ENCODE measurements at regions not wholly inside any gene's neighbourhood (a gene's known extent, or its start where the extent isn't known, plus 50 kb on each side); places are given as distances from the start of the nearest gene placed in this dataset.

DNA sequence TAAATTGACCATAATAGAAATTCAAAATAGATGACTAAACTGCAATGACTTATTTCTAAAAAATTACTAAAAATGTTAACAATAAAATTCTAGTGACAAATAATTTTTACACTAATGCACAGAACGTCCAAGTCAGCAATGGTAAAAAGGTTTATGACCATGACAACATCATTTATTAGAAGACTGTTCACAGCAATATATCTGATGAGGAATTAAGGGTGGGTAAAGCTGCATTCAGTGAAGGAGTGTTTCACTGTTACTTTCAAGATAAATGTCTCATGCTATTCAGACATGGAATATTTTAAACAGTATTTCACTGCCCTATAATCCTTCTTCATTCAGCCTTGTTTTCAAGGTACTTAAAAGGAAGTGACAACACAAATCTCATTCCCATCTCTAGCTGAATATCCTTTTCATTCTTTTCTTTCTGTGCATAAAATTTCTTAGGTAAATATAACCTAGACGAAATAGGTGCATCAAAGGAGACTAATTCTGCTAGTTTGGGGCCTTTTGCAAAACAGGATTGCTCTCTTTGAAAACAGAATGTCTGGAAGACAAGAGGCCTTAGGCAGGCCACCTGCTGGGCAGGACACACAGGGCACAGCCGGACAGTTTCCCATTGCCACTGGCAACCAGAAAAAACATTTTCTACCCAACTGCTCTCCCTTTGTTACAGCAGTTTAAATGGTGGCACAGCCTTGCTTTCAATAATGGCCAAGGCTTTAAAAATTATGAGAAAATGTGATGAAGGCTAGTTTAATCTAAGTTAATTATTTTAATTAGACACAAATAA lies 600.3 kb downstream of the SPRY1 start:
- no peak for ATAC-seq

DNA sequence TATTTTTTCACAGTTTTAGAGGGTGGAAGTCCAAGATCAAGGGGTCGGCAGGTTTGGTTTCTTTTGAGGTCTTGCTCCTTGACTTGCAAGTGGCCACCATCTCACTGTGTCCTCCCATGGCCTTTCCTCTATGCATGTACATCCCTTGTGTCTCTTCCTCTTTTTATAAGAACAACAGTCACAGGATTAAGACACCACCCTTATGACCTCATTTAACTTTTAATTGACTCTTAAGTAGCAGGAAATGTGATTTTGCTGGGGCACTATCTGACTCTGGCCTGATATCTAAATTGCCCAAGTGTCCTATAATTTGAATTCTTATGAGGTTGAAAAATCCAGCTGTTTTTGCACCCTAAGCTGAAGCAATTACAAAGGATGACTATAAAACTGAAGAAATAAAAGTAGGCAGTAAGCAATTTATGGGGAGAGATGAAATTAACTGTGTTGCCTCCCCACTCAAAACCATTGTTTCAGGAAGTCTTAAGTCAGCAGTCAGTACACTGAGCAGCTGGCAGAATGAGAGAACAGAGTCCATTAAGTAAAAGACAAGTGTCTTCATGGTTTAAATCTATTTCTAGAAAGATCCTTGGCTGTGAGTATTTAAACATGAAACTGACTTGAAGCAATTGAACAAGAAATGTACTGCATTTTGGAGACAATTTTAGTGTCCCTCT lies 601.3 kb downstream of the SPRY1 start:
- TF ChIP-seq, protein P1, sequence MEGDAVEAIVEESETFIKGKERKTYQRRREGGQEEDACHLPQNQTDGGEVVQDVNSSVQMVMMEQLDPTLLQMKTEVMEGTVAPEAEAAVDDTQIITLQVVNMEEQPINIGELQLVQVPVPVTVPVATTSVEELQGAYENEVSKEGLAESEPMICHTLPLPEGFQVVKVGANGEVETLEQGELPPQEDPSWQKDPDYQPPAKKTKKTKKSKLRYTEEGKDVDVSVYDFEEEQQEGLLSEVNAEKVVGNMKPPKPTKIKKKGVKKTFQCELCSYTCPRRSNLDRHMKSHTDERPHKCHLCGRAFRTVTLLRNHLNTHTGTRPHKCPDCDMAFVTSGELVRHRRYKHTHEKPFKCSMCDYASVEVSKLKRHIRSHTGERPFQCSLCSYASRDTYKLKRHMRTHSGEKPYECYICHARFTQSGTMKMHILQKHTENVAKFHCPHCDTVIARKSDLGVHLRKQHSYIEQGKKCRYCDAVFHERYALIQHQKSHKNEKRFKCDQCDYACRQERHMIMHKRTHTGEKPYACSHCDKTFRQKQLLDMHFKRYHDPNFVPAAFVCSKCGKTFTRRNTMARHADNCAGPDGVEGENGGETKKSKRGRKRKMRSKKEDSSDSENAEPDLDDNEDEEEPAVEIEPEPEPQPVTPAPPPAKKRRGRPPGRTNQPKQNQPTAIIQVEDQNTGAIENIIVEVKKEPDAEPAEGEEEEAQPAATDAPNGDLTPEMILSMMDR (IDR thresholded peaks at IDR 0.05), result no peak
- intact Hi-C loops (cut with DNase I), result no loop called here
- no peak for DNase-seq
- Histone ChIP-seq H3K4me3 (no peak overlapping the region), H3K27ac (no peak overlapping the region), H3K4me1 (no peaks in the 10 kb centered on the region), H3K36me3 (ENCODE audit: insufficient read depth in 1 of 2, low read depth in 1 of 2) (no peaks in the 10 kb centered on the region), H3K9me3 (no peaks in the 10 kb centered on the region), H3K27me3 (ENCODE audit: insufficient read depth in 3 of 3, low read length in 2 of 3) (no peaks in the 10 kb centered on the region)
- no peak for ATAC-seq
- WGBS, 3 donors, result 33 to 85% (median 84%) methylated on average over 1 of the region's 1 CpG

More for the DNA sequence above, 600.3 kb downstream of the SPRY1 start:
- Histone ChIP-seq H3K27ac (no peak overlapping the region), H3K4me3 (no peak overlapping the region), H3K9me3 (peaks cover 3% of the 10 kb centered on the region), H3K27me3 (ENCODE audit: insufficient read depth in 3 of 3, low read length in 2 of 3) (no peaks in the 10 kb centered on the region), H3K4me1 (no peaks in the 10 kb centered on the region), H3K36me3 (ENCODE audit: insufficient read depth in 1 of 2, low read depth in 1 of 2) (no peaks in the 10 kb centered on the region)
- TF ChIP-seq, protein P1 (IDR thresholded peaks at IDR 0.05), result no peak
- no peak for DNase-seq
- 52 to 74% (median 58%) methylated on average over 3 of the region's 3 CpGs for WGBS, 3 donors
- intact Hi-C loops (cut with DNase I), result no loop called here

GRCh38 chr4:124000233-124000632 lies 603.6 kb downstream of the SPRY1 start:
- H3K4me3 ChIP-seq, result no peak overlapping the region
- WGBS, 3 donors, result 62 to 72% (median 64%) methylated on average over 2 of the region's 2 CpGs
- H3K27me3 ChIP-seq (ENCODE audit: insufficient read depth in 3 of 3, low read length in 2 of 3), result no peaks in the 10 kb centered on the region
- TF ChIP-seq, protein P1 (IDR thresholded peaks at IDR 0.05), result no peak
- H3K4me1 ChIP-seq, result no peaks in the 10 kb centered on the region
- DNase-seq (no peak), ATAC-seq (no peak)
- intact Hi-C loops (cut with DNase I), result no loop called here
- H3K36me3 ChIP-seq (ENCODE audit: insufficient read depth in 1 of 2, low read depth in 1 of 2), result no peaks in the 10 kb centered on the region
- H3K27ac ChIP-seq, result no peak overlapping the region
- H3K9me3 ChIP-seq, result no peaks in the 10 kb centered on the region

- Histone ChIP-seq H3K36me3 (ENCODE audit: insufficient read depth in 1 of 2, low read depth in 1 of 2) (no peaks in the 10 kb centered on the region), H3K4me3 (no peak overlapping the region), H3K9me3 (no peaks in the 10 kb centered on the region), H3K27ac (no peak overlapping the region), H3K4me1 (peaks cover 14% of the 10 kb centered on the region), H3K27me3 (ENCODE audit: insufficient read depth in 3 of 3, low read length in 2 of 3) (no peaks in the 10 kb centered on the region)
- intact Hi-C loops (cut with DNase I), result no loop called here
- no peak for ATAC-seq
- WGBS, 3 donors, result 0 to 100% (median 44%) methylated on average over 1 of the region's 1 CpG
- DNase-seq, result no peak
- TF ChIP-seq, protein P1 (IDR thresholded peaks at IDR 0.05), result no peak
Measured at GRCh38 chr4:124015766-124016165, 619.2 kb downstream of the SPRY1 start.

Measured in psoas muscle (tissue), 7 donors.